Peyer's patch (tissue), 4 donors: ENCODE measurements at regions not wholly inside any gene's neighbourhood (a gene's known extent, or its start where the extent isn't known, plus 50 kb on each side); places are given as distances from the start of the nearest gene placed in this dataset.

Experiments used
- DNase-seq, 3 donors: peaks; one replicate each; pipeline ENCODE4 v3.0.0-alpha.2; 2017 to 2019
- H3K27ac ChIP-seq, 4 donors: fragments of 200-600 bp; sonication (generic); one replicate each; pipeline ENCODE4 v1.5.1; 2016 to 2019
- H3K27me3 ChIP-seq, 2 donors: fragments of 200-600 bp; sonication (generic); one replicate each; pipeline ENCODE4 v1.5.1; 2019
- H3K36me3 ChIP-seq, 3 donors: fragments of 200-600 bp; sonication (generic); one replicate each; pipeline ENCODE4 v1.5.1; 2016 to 2019
- H3K4me1 ChIP-seq, 4 donors: fragments of 200-600 bp; sonication (generic); one replicate each; pipeline ENCODE4 v1.5.1; 2016 to 2019
- H3K4me3 ChIP-seq, 4 donors: fragments of 200-600 bp; sonication (generic); 1 replicate in 3 of 4; 2 replicates in 1 of 4; pipeline ENCODE4 v1.5.1; 2016 to 2019; ENCODE audit warnings: mild to moderate bottlenecking in 1 of 4
- H3K9me3 ChIP-seq, 4 donors: fragments of 200-600 bp; sonication (generic); one replicate each; pipeline ENCODE4 v1.5.1; 2016 to 2019; ENCODE audit warnings: mild to moderate bottlenecking in 1 of 4
- POLR2A ChIP-seq, 2 donors: fragments of 450-650 bp; IDR thresholded peaks; one replicate each; pipeline ENCODE4 v1.5.1; 2017; ENCODE audit warnings: antibody characterized with exemption in 2 of 2, mild to moderate bottlenecking in 2 of 2, moderate library complexity in 2 of 2
- TF ChIP-seq, protein P1 (sequence below), 6 experiments: fragments of 450-650 bp in 4 of 6; fragments of 200-600 bp in 2 of 6; sonication (generic) in 1 of 6; IDR thresholded peaks; one replicate each; pipeline ENCODE4 v1.5.1; 2017 to 2019; ENCODE audit warnings: antibody characterized with exemption in 6 of 6, mild to moderate bottlenecking in 3 of 6, moderate library complexity in 1 of 6

DNA sequence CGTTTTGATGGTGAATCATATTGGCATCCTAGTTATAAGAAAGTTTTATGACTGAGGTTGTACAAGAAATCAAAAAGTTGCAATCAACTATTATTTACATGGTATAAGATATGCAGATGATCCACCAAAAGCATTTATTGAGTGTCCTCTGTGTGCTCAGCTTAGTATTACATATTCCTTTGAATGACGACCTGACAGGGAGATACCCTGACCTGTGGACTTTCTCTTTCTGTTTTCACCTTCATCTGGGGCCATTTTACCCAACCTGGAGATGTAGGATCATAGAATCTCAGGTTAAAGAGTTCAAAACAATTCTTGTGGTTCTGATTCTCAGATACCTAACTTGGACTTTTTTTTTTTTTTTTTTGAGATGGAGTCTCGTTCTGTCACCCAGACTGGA is 269.1 kb upstream of the SORCS1 start:
- Histone ChIP-seq H3K27me3 (no peaks in the 10 kb centered on the region), H3K9me3 (no peaks in the 10 kb centered on the region), H3K4me3 (no peak overlapping the region), H3K4me1 (no peaks in the 10 kb centered on the region), H3K27ac (no peak overlapping the region), H3K36me3 (no peaks in the 10 kb centered on the region)
- no peak for DNase-seq
- no peak for TF ChIP-seq POLR2A (IDR thresholded peaks at IDR 0.05)
- TF ChIP-seq, protein P1, sequence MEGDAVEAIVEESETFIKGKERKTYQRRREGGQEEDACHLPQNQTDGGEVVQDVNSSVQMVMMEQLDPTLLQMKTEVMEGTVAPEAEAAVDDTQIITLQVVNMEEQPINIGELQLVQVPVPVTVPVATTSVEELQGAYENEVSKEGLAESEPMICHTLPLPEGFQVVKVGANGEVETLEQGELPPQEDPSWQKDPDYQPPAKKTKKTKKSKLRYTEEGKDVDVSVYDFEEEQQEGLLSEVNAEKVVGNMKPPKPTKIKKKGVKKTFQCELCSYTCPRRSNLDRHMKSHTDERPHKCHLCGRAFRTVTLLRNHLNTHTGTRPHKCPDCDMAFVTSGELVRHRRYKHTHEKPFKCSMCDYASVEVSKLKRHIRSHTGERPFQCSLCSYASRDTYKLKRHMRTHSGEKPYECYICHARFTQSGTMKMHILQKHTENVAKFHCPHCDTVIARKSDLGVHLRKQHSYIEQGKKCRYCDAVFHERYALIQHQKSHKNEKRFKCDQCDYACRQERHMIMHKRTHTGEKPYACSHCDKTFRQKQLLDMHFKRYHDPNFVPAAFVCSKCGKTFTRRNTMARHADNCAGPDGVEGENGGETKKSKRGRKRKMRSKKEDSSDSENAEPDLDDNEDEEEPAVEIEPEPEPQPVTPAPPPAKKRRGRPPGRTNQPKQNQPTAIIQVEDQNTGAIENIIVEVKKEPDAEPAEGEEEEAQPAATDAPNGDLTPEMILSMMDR (IDR thresholded peaks at IDR 0.05) = no peak

DNA sequence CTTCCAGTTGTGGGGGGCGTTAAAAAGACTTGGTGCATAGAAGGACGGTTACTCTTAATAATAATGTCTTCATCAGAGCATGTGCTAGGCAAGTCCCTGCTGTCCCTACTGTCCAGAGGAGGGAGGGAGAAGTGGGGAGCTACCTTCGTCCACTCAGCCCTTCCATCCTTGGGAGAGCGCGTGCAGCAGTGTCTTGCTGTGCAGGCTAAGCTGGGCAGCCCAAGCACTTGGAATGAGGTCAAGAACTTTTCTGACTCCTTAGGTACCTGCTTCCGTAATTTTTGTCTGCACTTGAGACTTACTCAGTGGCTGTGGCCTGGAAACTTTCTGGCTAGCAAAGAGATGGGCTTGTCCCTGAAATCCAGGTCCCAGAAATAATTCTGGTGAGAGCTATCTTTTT is 265.9 kb upstream of the SORCS1 start:
- no peaks in the 10 kb centered on the region for H3K4me1 ChIP-seq
- no peaks in the 10 kb centered on the region for H3K36me3 ChIP-seq
- TF ChIP-seq, protein P1 (IDR thresholded peaks at IDR 0.05) = no peak
- no peak for TF ChIP-seq POLR2A (IDR thresholded peaks at IDR 0.05)
- H3K27ac ChIP-seq = no peak overlapping the region
- no peaks in the 10 kb centered on the region for H3K9me3 ChIP-seq
- H3K27me3 ChIP-seq = no peaks in the 10 kb centered on the region
- no peak overlapping the region for H3K4me3 ChIP-seq
- no peak for DNase-seq

- no peak for DNase-seq
- H3K4me1 ChIP-seq = no peaks in the 10 kb centered on the region
- H3K4me3 ChIP-seq = no peak overlapping the region
- H3K27ac ChIP-seq = no peak overlapping the region
- H3K9me3 ChIP-seq = no peaks in the 10 kb centered on the region
- H3K36me3 ChIP-seq = no peaks in the 10 kb centered on the region
- no peaks in the 10 kb centered on the region for H3K27me3 ChIP-seq
- no peak for TF ChIP-seq POLR2A (IDR thresholded peaks at IDR 0.05)
- TF ChIP-seq, protein P1 (IDR thresholded peaks at IDR 0.05) = no peak
Observed at GRCh38 chr10:107427016-107427415, 262.5 kb upstream of the SORCS1 start.

- TF ChIP-seq, protein P1 (IDR thresholded peaks at IDR 0.05) = no peak
- no peak for TF ChIP-seq POLR2A (IDR thresholded peaks at IDR 0.05)
- Histone ChIP-seq H3K36me3 (no peaks in the 10 kb centered on the region), H3K4me1 (no peaks in the 10 kb centered on the region), H3K9me3 (no peaks in the 10 kb centered on the region), H3K4me3 (peak overlapping the region in 3 of 4 donors; percentile 11 to 33 (median 26)), H3K27me3 (no peaks in the 10 kb centered on the region), H3K27ac (no peak overlapping the region)
- DNase-seq = peak in 1 of 3 donors; percentile 50
Observed at GRCh38 chr10:107425931-107426553, 261.5 kb upstream of the SORCS1 start.

DNA sequence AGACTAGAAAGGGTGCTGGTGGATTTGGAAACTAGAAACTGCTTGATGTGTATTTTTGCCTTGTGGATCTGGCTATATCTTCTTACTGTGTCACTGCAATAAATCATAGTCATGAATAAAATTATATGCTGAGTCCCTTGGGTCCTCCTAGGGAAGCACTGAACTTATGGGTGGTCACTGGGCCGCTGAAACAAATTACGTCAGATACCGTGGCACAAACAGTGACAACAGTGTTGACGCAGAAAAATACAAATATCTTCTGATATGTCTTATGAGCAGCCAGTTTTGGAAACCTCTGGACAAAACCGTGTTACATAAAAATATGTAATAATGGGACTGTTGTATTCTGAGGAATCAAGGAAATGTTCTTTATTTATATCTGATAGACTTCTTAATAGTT is 260.1 kb upstream of the SORCS1 start:
- H3K9me3 ChIP-seq = no peaks in the 10 kb centered on the region
- H3K4me3 ChIP-seq = no peak overlapping the region
- TF ChIP-seq POLR2A (IDR thresholded peaks at IDR 0.05) = no peak
- TF ChIP-seq, protein P1 (IDR thresholded peaks at IDR 0.05) = no peak
- H3K27me3 ChIP-seq = no peaks in the 10 kb centered on the region
- H3K36me3 ChIP-seq = no peaks in the 10 kb centered on the region
- no peak overlapping the region for H3K27ac ChIP-seq
- no peak for DNase-seq
- no peaks in the 10 kb centered on the region for H3K4me1 ChIP-seq

- Histone ChIP-seq H3K36me3 (no peaks in the 10 kb centered on the region), H3K9me3 (no peaks in the 10 kb centered on the region), H3K27ac (no peak overlapping the region), H3K27me3 (no peaks in the 10 kb centered on the region), H3K4me3 (no peak overlapping the region), H3K4me1 (no peaks in the 10 kb centered on the region)
- TF ChIP-seq, protein P1 (IDR thresholded peaks at IDR 0.05) = no peak
- no peak for TF ChIP-seq POLR2A (IDR thresholded peaks at IDR 0.05)
- no peak for DNase-seq
Observed at GRCh38 chr10:107423903-107424302, 259.4 kb upstream of the SORCS1 start.
